ENCODE measurements at regions not wholly inside any gene's neighbourhood (a gene's known extent, or its start where the extent isn't known, plus 50 kb on each side); places are given as distances from the start of the nearest gene placed in this dataset.
"Not testable (repeated sequence)": the region's sequence is repeated elsewhere in the genome, so short reads cannot be mapped to it uniquely, and the experiment has no call there.

- no peak for DNase-seq (ENCODE audit: low spot score)
These were observed 57.2 kb downstream of the BMP15 start for GRCh38 chrX:50967736-50968135.

- DNase-seq (ENCODE audit: low spot score): not testable (repeated sequence)
These were observed 58.5 kb downstream of the BMP15 start for GRCh38 chrX:50968871-50969635.

GRCh38 chrX:50971395-50971794, 60.9 kb downstream of the BMP15 start:
- no peak for DNase-seq (ENCODE audit: low spot score)

GRCh38 chrX:50973199-50973598, 62.7 kb downstream of the BMP15 start:
- no peak for DNase-seq (ENCODE audit: low spot score)

GRCh38 chrX:50978920-50979682, 68.6 kb downstream of the BMP15 start:
- DNase-seq (ENCODE audit: low spot score): no peak

GRCh38 chrX:50980251-50980650, 69.7 kb downstream of the BMP15 start:
- DNase-seq (ENCODE audit: low spot score): no peak

- DNase-seq (ENCODE audit: low spot score): peak; percentile 4
These were observed 78.1 kb downstream of the BMP15 start for GRCh38 chrX:50988649-50989048.

GRCh38 chrX:50996930-50997329, 86.4 kb downstream of the BMP15 start:
- no peak for DNase-seq (ENCODE audit: low spot score)

- DNase-seq (ENCODE audit: low spot score): not testable (repeated sequence)
These were observed 89.8 kb downstream of the BMP15 start for GRCh38 chrX:51000384-51000783.

- not testable (repeated sequence) for DNase-seq (ENCODE audit: low spot score)
These were observed 91.4 kb downstream of the BMP15 start for GRCh38 chrX:51001733-51002632.

GRCh38 chrX:51006064-51006463, 95.5 kb downstream of the BMP15 start:
- no peak for DNase-seq (ENCODE audit: low spot score)

GRCh38 chrX:51024106-51024696, 113.7 kb downstream of the BMP15 start:
- no peak for DNase-seq (ENCODE audit: low spot score)

GRCh38 chrX:51026862-51027261, 116.3 kb downstream of the BMP15 start:
- no peak for DNase-seq (ENCODE audit: low spot score)

GRCh38 chrX:51035746-51036145, 125.2 kb downstream of the BMP15 start:
- no peak for DNase-seq (ENCODE audit: low spot score)

- no peak for DNase-seq (ENCODE audit: low spot score)
These were observed 137.4 kb downstream of the BMP15 start for GRCh38 chrX:51047950-51048349.

GRCh38 chrX:51053741-51054140, 143.2 kb downstream of the BMP15 start:
- no peak for DNase-seq (ENCODE audit: low spot score)

- DNase-seq (ENCODE audit: low spot score): no peak
These were observed 187.5 kb downstream of the BMP15 start for GRCh38 chrX:51098046-51098445.

GRCh38 chrX:51119058-51119926, 208.8 kb downstream of the BMP15 start:
- DNase-seq (ENCODE audit: low spot score): not testable (repeated sequence)

- DNase-seq (ENCODE audit: low spot score): not testable (repeated sequence)
These were observed 206.9 kb upstream of the NUDT10 start for GRCh38 chrX:51125743-51126142.

GRCh38 chrX:51144828-51145442, 187.7 kb upstream of the NUDT10 start:
- DNase-seq (ENCODE audit: low spot score): peak; percentile 13

All from HuH-7.5 (cell line).